ENCODE measurements at regions not wholly inside any gene's neighbourhood (a gene's known extent, or its start where the extent isn't known, plus 50 kb on each side); places are given as distances from the start of the nearest gene placed in this dataset.

GRCh38 chr13:40485611-40486517 lies 180.6 kb downstream of the FOXO1 start:
- Histone ChIP-seq H3K4me3 (ENCODE audit: low read length) (no peak overlapping the region), H3K27me3 (ENCODE audit: control insufficient read depth, insufficient read depth, low read length) (no peaks in the 10 kb centered on the region), H3K9me3 (ENCODE audit: control insufficient read depth, low read depth, low read length) (no peaks in the 10 kb centered on the region), H3K36me3 (ENCODE audit: control insufficient read depth, low read depth, low read length) (no peaks in the 10 kb centered on the region), H3K27ac (ENCODE audit: low read length) (no peak overlapping the region), H3K4me1 (ENCODE audit: control insufficient read depth, low read depth, low read length) (peaks cover 22% of the 10 kb centered on the region), H3K9ac (ENCODE audit: low read length) (no peak overlapping the region)

- no peak overlapping the region for H3K9ac ChIP-seq (ENCODE audit: low read length)
- H3K9me3 ChIP-seq (ENCODE audit: control insufficient read depth, low read depth, low read length) = no peaks in the 10 kb centered on the region
- H3K36me3 ChIP-seq (ENCODE audit: control insufficient read depth, low read depth, low read length) = no peaks in the 10 kb centered on the region
- no peak overlapping the region for H3K27ac ChIP-seq (ENCODE audit: low read length)
- H3K27me3 ChIP-seq (ENCODE audit: control insufficient read depth, insufficient read depth, low read length) = no peaks in the 10 kb centered on the region
- H3K4me1 ChIP-seq (ENCODE audit: control insufficient read depth, low read depth, low read length) = peaks cover 22% of the 10 kb centered on the region
- no peak overlapping the region for H3K4me3 ChIP-seq (ENCODE audit: low read length)
Observed at GRCh38 chr13:40486518-40487163, 179.8 kb downstream of the FOXO1 start.

- Histone ChIP-seq H3K27me3 (ENCODE audit: control insufficient read depth, insufficient read depth, low read length) (no peaks in the 10 kb centered on the region), H3K4me1 (ENCODE audit: control insufficient read depth, low read depth, low read length) (peaks cover 20% of the 10 kb centered on the region), H3K4me3 (ENCODE audit: low read length) (no peak overlapping the region), H3K36me3 (ENCODE audit: control insufficient read depth, low read depth, low read length) (no peaks in the 10 kb centered on the region), H3K27ac (ENCODE audit: low read length) (no peak overlapping the region), H3K9me3 (ENCODE audit: control insufficient read depth, low read depth, low read length) (no peaks in the 10 kb centered on the region), H3K9ac (ENCODE audit: low read length) (no peak overlapping the region)
Observed at GRCh38 chr13:40488869-40489391, 177.5 kb downstream of the FOXO1 start.

- Histone ChIP-seq H3K27me3 (ENCODE audit: control insufficient read depth, insufficient read depth, low read length) (no peaks in the 10 kb centered on the region), H3K36me3 (ENCODE audit: control insufficient read depth, low read depth, low read length) (no peaks in the 10 kb centered on the region), H3K4me1 (ENCODE audit: control insufficient read depth, low read depth, low read length) (peaks cover 18% of the 10 kb centered on the region), H3K9ac (ENCODE audit: low read length) (no peak overlapping the region), H3K27ac (ENCODE audit: low read length) (no peak overlapping the region), H3K9me3 (ENCODE audit: control insufficient read depth, low read depth, low read length) (no peaks in the 10 kb centered on the region), H3K4me3 (ENCODE audit: low read length) (no peak overlapping the region)
Observed at GRCh38 chr13:40490086-40490758, 176.2 kb downstream of the FOXO1 start.

GRCh38 chr13:40492511-40492910 lies 173.9 kb downstream of the FOXO1 start:
- Histone ChIP-seq H3K4me3 (ENCODE audit: low read length) (no peak overlapping the region), H3K27me3 (ENCODE audit: control insufficient read depth, insufficient read depth, low read length) (no peaks in the 10 kb centered on the region), H3K9me3 (ENCODE audit: control insufficient read depth, low read depth, low read length) (no peaks in the 10 kb centered on the region), H3K9ac (ENCODE audit: low read length) (no peak overlapping the region), H3K27ac (ENCODE audit: low read length) (no peak overlapping the region), H3K36me3 (ENCODE audit: control insufficient read depth, low read depth, low read length) (no peaks in the 10 kb centered on the region), H3K4me1 (ENCODE audit: control insufficient read depth, low read depth, low read length) (peaks cover 12% of the 10 kb centered on the region)

- Histone ChIP-seq H3K27ac (ENCODE audit: low read length) (no peak overlapping the region), H3K36me3 (ENCODE audit: control insufficient read depth, low read depth, low read length) (no peaks in the 10 kb centered on the region), H3K9me3 (ENCODE audit: control insufficient read depth, low read depth, low read length) (no peaks in the 10 kb centered on the region), H3K4me1 (ENCODE audit: control insufficient read depth, low read depth, low read length) (peaks cover 12% of the 10 kb centered on the region), H3K27me3 (ENCODE audit: control insufficient read depth, insufficient read depth, low read length) (no peaks in the 10 kb centered on the region), H3K4me3 (ENCODE audit: low read length) (no peak overlapping the region), H3K9ac (ENCODE audit: low read length) (no peak overlapping the region)
Observed at GRCh38 chr13:40494513-40494912, 171.9 kb downstream of the FOXO1 start.

- Histone ChIP-seq H3K27me3 (ENCODE audit: control insufficient read depth, insufficient read depth, low read length) (no peaks in the 10 kb centered on the region), H3K4me3 (ENCODE audit: low read length) (no peak overlapping the region), H3K9ac (ENCODE audit: low read length) (no peak overlapping the region), H3K27ac (ENCODE audit: low read length) (no peak overlapping the region), H3K4me1 (ENCODE audit: control insufficient read depth, low read depth, low read length) (peaks cover 8% of the 10 kb centered on the region), H3K36me3 (ENCODE audit: control insufficient read depth, low read depth, low read length) (no peaks in the 10 kb centered on the region), H3K9me3 (ENCODE audit: control insufficient read depth, low read depth, low read length) (no peaks in the 10 kb centered on the region)
Observed at GRCh38 chr13:40494946-40495620, 171.4 kb downstream of the FOXO1 start.

- H3K4me3 ChIP-seq (ENCODE audit: low read length) = no peak overlapping the region
Observed at GRCh38 chr13:40495621-40496001, 170.8 kb downstream of the FOXO1 start.

GRCh38 chr13:40496035-40496810 lies 170.2 kb downstream of the FOXO1 start:
- Histone ChIP-seq H3K4me3 (ENCODE audit: low read length) (no peak overlapping the region), H3K4me1 (ENCODE audit: control insufficient read depth, low read depth, low read length) (peaks cover 3% of the 10 kb centered on the region), H3K36me3 (ENCODE audit: control insufficient read depth, low read depth, low read length) (no peaks in the 10 kb centered on the region), H3K9ac (ENCODE audit: low read length) (no peak overlapping the region), H3K27me3 (ENCODE audit: control insufficient read depth, insufficient read depth, low read length) (no peaks in the 10 kb centered on the region), H3K27ac (ENCODE audit: low read length) (no peak overlapping the region), H3K9me3 (ENCODE audit: control insufficient read depth, low read depth, low read length) (no peaks in the 10 kb centered on the region)

More at GRCh38 chr13:40495621-40496001, 170.8 kb downstream of the FOXO1 start:
- Histone ChIP-seq H3K4me1 (ENCODE audit: control insufficient read depth, low read depth, low read length) (peaks cover 3% of the 10 kb centered on the region), H3K36me3 (ENCODE audit: control insufficient read depth, low read depth, low read length) (no peaks in the 10 kb centered on the region), H3K27me3 (ENCODE audit: control insufficient read depth, insufficient read depth, low read length) (no peaks in the 10 kb centered on the region), H3K9ac (ENCODE audit: low read length) (no peak overlapping the region), H3K27ac (ENCODE audit: low read length) (no peak overlapping the region), H3K9me3 (ENCODE audit: control insufficient read depth, low read depth, low read length) (no peaks in the 10 kb centered on the region)

- H3K27me3 ChIP-seq (ENCODE audit: control insufficient read depth, insufficient read depth, low read length) = no peaks in the 10 kb centered on the region
- H3K36me3 ChIP-seq (ENCODE audit: control insufficient read depth, low read depth, low read length) = no peaks in the 10 kb centered on the region
- H3K9me3 ChIP-seq (ENCODE audit: control insufficient read depth, low read depth, low read length) = no peaks in the 10 kb centered on the region
- no peak overlapping the region for H3K9ac ChIP-seq (ENCODE audit: low read length)
- peaks cover 3% of the 10 kb centered on the region for H3K4me1 ChIP-seq (ENCODE audit: control insufficient read depth, low read depth, low read length)
- H3K27ac ChIP-seq (ENCODE audit: low read length) = no peak overlapping the region
- H3K4me3 ChIP-seq (ENCODE audit: low read length) = no peak overlapping the region
Observed at GRCh38 chr13:40498461-40498860, 168.0 kb downstream of the FOXO1 start.
